ENCODE measurements at regions not wholly inside any gene's neighbourhood (a gene's known extent, or its start where the extent isn't known, plus 50 kb on each side); places are given as distances from the start of the nearest gene placed in this dataset.

GRCh38 chr3:115254492-115255196 lies 107.6 kb upstream of the ZBTB20 start (continued):
- TF ChIP-seq CEBPB (IDR thresholded peaks at IDR 0.05; ENCODE audit: borderline replicate concordance in 1 of 2, low read depth in 2 of 2, low read length in 2 of 2) = no peak
- TF ChIP-seq PBX3 (IDR thresholded peaks at IDR 0.05; ENCODE audit: insufficient replicate concordance, low read depth, low read length) = no peak
- no peak for TF ChIP-seq FOXK2 (IDR thresholded peaks at IDR 0.05)
- no peak for TF ChIP-seq CBX5 (IDR thresholded peaks at IDR 0.05; ENCODE audit: low read depth)
- no peak for TF ChIP-seq CBX3 (IDR thresholded peaks at IDR 0.05; ENCODE audit: borderline replicate concordance, low read depth)
- no peak for TF ChIP-seq RELB (IDR thresholded peaks at IDR 0.05; ENCODE audit: low read depth)

GRCh38 chr3:115255197-115255585 lies 108.1 kb upstream of the ZBTB20 start:
- FAIRE-seq = no peak
- 65% methylated on average over 10 of the region's 10 CpGs for WGBS (ENCODE audit: insufficient coverage, insufficient replicate concordance, low lambda C conversion rate, missing lambda C conversion rate)
- intact Hi-C loops (cut with micrococcal nuclease; ENCODE audit: unreplicated experiment) = no loop called here
- Histone ChIP-seq H3K9ac (ENCODE audit: control insufficient read depth, insufficient read depth, low read length) (no peak overlapping the region), H3K4me2 (ENCODE audit: control insufficient read depth, insufficient read depth) (no peak overlapping the region), H3K36me3 (ENCODE audit: control insufficient read depth in 2 of 2, insufficient read depth in 2 of 2, low read length in 1 of 2) (no peaks in the 10 kb centered on the region), H3K9me3 (replicated peaks; ENCODE audit: control insufficient read depth, insufficient read depth, low read length) (no peaks in the 10 kb centered on the region), H3K27ac (ENCODE audit: control insufficient read depth, insufficient read depth) (no peak overlapping the region), H4K20me1 (ENCODE audit: control insufficient read depth, insufficient read depth) (no peaks in the 10 kb centered on the region), H3K27me3 (replicated peaks in 1 of 2; ENCODE audit: control insufficient read depth in 2 of 2, insufficient read depth in 2 of 2, low read length in 1 of 2) (no peaks in the 10 kb centered on the region), H3K79me2 (ENCODE audit: control insufficient read depth, insufficient read depth, low read length) (no peaks in the 10 kb centered on the region), H2AFZ (ENCODE audit: control insufficient read depth, low read depth, low read length) (no peak overlapping the region), H3K4me3 (no peak overlapping the region), H3K4me1 (ENCODE audit: control insufficient read depth, insufficient read depth, low read length) (no peaks in the 10 kb centered on the region)
- no peak for DNase-seq (ENCODE audit: low read depth, low spot score)
- RAD21 ChIA-PET (ENCODE audit: unreplicated experiment) = no interaction called here
- CTCF ChIA-PET = no interaction called here
- in situ Hi-C loops (cut with MboI) = no loop called here
- SMC1A ChIA-PET (ENCODE audit: uncharacterized antibody, unreplicated experiment) = no interaction called here
- no TSS peak for BruUV-seq (replicated peaks)
- ATAC-seq = no peak
- POLR2A ChIA-PET = no interaction called here
- TF ChIP-seq REST (IDR thresholded peaks at IDR 0.05; ENCODE audit: low read depth, low read length) (no peak), BCL11A (IDR thresholded peaks at IDR 0.05; ENCODE audit: low read depth, low read length) (no peak), PRDM15 (CRISPR knock-in tag; IDR thresholded peaks at IDR 0.05) (no peak), POLR2A (IDR thresholded peaks at IDR 0.05; ENCODE audit: low read depth, low read length) (no peak), PBX3 (IDR thresholded peaks at IDR 0.05; ENCODE audit: insufficient replicate concordance, low read depth, low read length) (no peak), GABPA (IDR thresholded peaks at IDR 0.05; ENCODE audit: low read depth) (no peak)
